H9 (cell line): ENCODE measurements at regions not wholly inside any gene's neighbourhood (a gene's known extent, or its start where the extent isn't known, plus 50 kb on each side); places are given as distances from the start of the nearest gene placed in this dataset.

Experiments used
- DNase-seq: peaks from one replicate; pipeline ENCODE4 v3.0.0-alpha.2; 2017
- H2AFZ ChIP-seq: one replicate; pipeline ENCODE4 v1.6.1; 2013; ENCODE audit warnings: mild to moderate bottlenecking, low read length, control low read depth, moderate library complexity
- H2AK5ac ChIP-seq: 2 replicates; pipeline ENCODE4 v1.6.1; 2013; ENCODE audit warnings: low read length, control low read depth, mixed read lengths; ENCODE audit not compliant: insufficient read length
- H2BK120ac ChIP-seq: one replicate; pipeline ENCODE4 v1.6.1; 2013; ENCODE audit warnings: low read depth, mild to moderate bottlenecking, low read length, control low read depth, inconsistent platforms; ENCODE audit not compliant: poor library complexity, severe bottlenecking
- H2BK12ac ChIP-seq: 2 replicates; pipeline ENCODE4 v1.6.1; 2013; ENCODE audit warnings: low read length, control low read depth, mixed read lengths, low read depth; ENCODE audit not compliant: insufficient read length
- H2BK15ac ChIP-seq: 2 replicates; pipeline ENCODE4 v1.6.1; 2013; ENCODE audit warnings: low read depth, low read length, control low read depth
- H2BK20ac ChIP-seq: one replicate; pipeline ENCODE4 v1.6.1; 2013; ENCODE audit warnings: low read depth, mild to moderate bottlenecking, low read length, control low read depth, inconsistent platforms; ENCODE audit not compliant: poor library complexity, severe bottlenecking
- H2BK5ac ChIP-seq: 2 replicates; pipeline ENCODE4 v1.6.1; 2013; ENCODE audit warnings: low read length, control low read depth, mixed read lengths; ENCODE audit not compliant: insufficient read length
- H3K14ac ChIP-seq: 2 replicates; pipeline ENCODE4 v1.6.1; 2013; ENCODE audit warnings: low read length, control low read depth; ENCODE audit not compliant: insufficient read depth
- H3K18ac ChIP-seq: 2 replicates; pipeline ENCODE4 v1.6.1; 2013; ENCODE audit warnings: low read depth, mild to moderate bottlenecking, mixed read lengths, low read length, control low read depth; ENCODE audit not compliant: insufficient read length
- H3K23ac ChIP-seq: 2 replicates; pipeline ENCODE4 v1.6.1; 2013; ENCODE audit warnings: low read length, control low read depth, mixed read lengths, low read depth; ENCODE audit not compliant: insufficient read length
- H3K23me2 ChIP-seq: 2 replicates; pipeline ENCODE4 v1.6.1; 2013; ENCODE audit warnings: low read depth, mild to moderate bottlenecking, mixed read lengths, low read length, control low read depth; ENCODE audit not compliant: insufficient read length, poor library complexity, severe bottlenecking
- H3K27ac ChIP-seq: 2 replicates; pipeline ENCODE4 v1.5.1; 2013; ENCODE audit warnings: low read length, control low read depth, mixed read lengths, low read depth; ENCODE audit not compliant: insufficient read length
- H3K27me3 ChIP-seq: 2 replicates; pipeline ENCODE4 v1.6.1; 2013; ENCODE audit warnings: low read length, control low read depth, inconsistent platforms; ENCODE audit not compliant: insufficient read depth
- H3K4ac ChIP-seq: 2 replicates; pipeline ENCODE4 v1.6.1; 2013; ENCODE audit warnings: low read depth, mild to moderate bottlenecking, control low read depth, inconsistent platforms, low read length, moderate library complexity
- H3K4me1 ChIP-seq: 2 replicates; pipeline ENCODE4 v1.6.1; 2013; ENCODE audit warnings: low read length, control low read depth, inconsistent platforms; ENCODE audit not compliant: insufficient read depth
- H3K4me2 ChIP-seq: 2 replicates; pipeline ENCODE4 v1.6.1; 2013; ENCODE audit warnings: low read length, control low read depth, mixed read lengths; ENCODE audit not compliant: insufficient read length, insufficient read depth
- H3K56ac ChIP-seq: 2 replicates; pipeline ENCODE4 v1.6.1; 2013; ENCODE audit warnings: low read depth, mild to moderate bottlenecking, mixed read lengths, low read length, control low read depth; ENCODE audit not compliant: insufficient read length
- H3K79me1 ChIP-seq: 2 replicates; pipeline ENCODE4 v1.6.1; 2013; ENCODE audit warnings: low read depth, mild to moderate bottlenecking, moderate library complexity, low read length, control low read depth, inconsistent platforms; ENCODE audit not compliant: insufficient read depth, poor library complexity, severe bottlenecking
- H3K79me2 ChIP-seq: 2 replicates; pipeline ENCODE4 v1.6.1; 2013; ENCODE audit warnings: low read length, control low read depth, inconsistent platforms; ENCODE audit not compliant: insufficient read depth
- H3K9ac ChIP-seq: 2 replicates; pipeline ENCODE4 v1.6.1; 2013; ENCODE audit warnings: low read length, control low read depth, mixed read lengths; ENCODE audit not compliant: insufficient read length; ENCODE audit errors: extremely low read depth
- H3K9me3 ChIP-seq: one replicate; pipeline ENCODE4 v1.6.1; 2013; ENCODE audit warnings: low read depth, low read length, inconsistent platforms; ENCODE audit not compliant: control insufficient read depth
- H3T11ph ChIP-seq: one replicate; pipeline ENCODE4 v1.6.1; 2013; ENCODE audit warnings: mild to moderate bottlenecking, low read length, control low read depth, inconsistent platforms
- H4K20me1 ChIP-seq: one replicate; pipeline ENCODE4 v1.6.1; 2013; ENCODE audit not compliant: control insufficient read depth, insufficient read length, insufficient read depth
- H4K5ac ChIP-seq: 2 replicates; pipeline ENCODE4 v1.6.1; 2013; ENCODE audit warnings: low read depth, mild to moderate bottlenecking, mixed read lengths, low read length, control low read depth; ENCODE audit not compliant: insufficient read length
- H4K8ac ChIP-seq: replicated peaks from 2 replicates; pipeline ENCODE4 v1.6.1; 2013; ENCODE audit warnings: low read length, control low read depth, mixed read lengths, low read depth; ENCODE audit not compliant: insufficient read length
- H4K91ac ChIP-seq: 2 replicates; pipeline ENCODE4 v1.6.1; 2013; ENCODE audit warnings: low read depth, mild to moderate bottlenecking, moderate library complexity, mixed read lengths, low read length, control low read depth; ENCODE audit not compliant: insufficient read length
- H3K27ac Mint-ChIP-seq, 3 experiments: 2 replicates in 2 of 3; 3 replicates in 1 of 3; pipeline ENCODE4 v1.8.0; 2020 to 2021; ENCODE audit warnings: mixed read lengths in 3 of 3, mild to moderate bottlenecking in 1 of 3, moderate library complexity in 1 of 3
- H3K27me3 Mint-ChIP-seq: 2 replicates; pipeline ENCODE4 v1.8.0; 2021; ENCODE audit warnings: low read depth, mild to moderate bottlenecking, moderate library complexity, mixed read lengths
- H3K36me3 Mint-ChIP-seq, 3 experiments: 2 replicates in 2 of 3; 3 replicates in 1 of 3; pipeline ENCODE4 v1.8.0; 2020 to 2021; ENCODE audit warnings: low read depth in 3 of 3, mixed read lengths in 3 of 3; ENCODE audit not compliant: insufficient read depth in 1 of 3
- H3K4me1 Mint-ChIP-seq, 2 experiments: 2 replicates each; pipeline ENCODE4 v1.8.0; 2020; ENCODE audit warnings: mixed read lengths in 2 of 2
- H3K4me3 Mint-ChIP-seq, 2 experiments: 2 replicates in 1 of 2; 3 replicates in 1 of 2; pipeline ENCODE4 v1.8.0; 2020 to 2021; ENCODE audit warnings: mild to moderate bottlenecking in 2 of 2, mixed read lengths in 2 of 2, moderate library complexity in 1 of 2
- H3K9me3 Mint-ChIP-seq, 2 experiments: 2 replicates in 1 of 2; 3 replicates in 1 of 2; pipeline ENCODE4 v1.8.0; 2020; ENCODE audit warnings: mild to moderate bottlenecking in 2 of 2, mixed read lengths in 2 of 2, moderate library complexity in 1 of 2
- WGBS: extraction: QIAGEN DNeasy Blood & Tissue Kit; methylation state at CpG from one replicate; pipeline ENCODE4 v1.1.7; 2013; ENCODE audit warnings: missing lambda C conversion rate, low lambda C conversion rate, mixed read lengths; ENCODE audit not compliant: insufficient read length; ENCODE audit errors: extremely low coverage; 5-methylcytosine and 5-hydroxymethylcytosine counted together
- TF ChIP-seq, protein P1 (sequence below): fragments of 200-600 bp; sonication (generic); conservative IDR thresholded peaks from 3 replicates; pipeline ENCODE4 v1.8.0; 2021; ENCODE audit warnings: antibody characterized with exemption, mild to moderate bottlenecking

DNA sequence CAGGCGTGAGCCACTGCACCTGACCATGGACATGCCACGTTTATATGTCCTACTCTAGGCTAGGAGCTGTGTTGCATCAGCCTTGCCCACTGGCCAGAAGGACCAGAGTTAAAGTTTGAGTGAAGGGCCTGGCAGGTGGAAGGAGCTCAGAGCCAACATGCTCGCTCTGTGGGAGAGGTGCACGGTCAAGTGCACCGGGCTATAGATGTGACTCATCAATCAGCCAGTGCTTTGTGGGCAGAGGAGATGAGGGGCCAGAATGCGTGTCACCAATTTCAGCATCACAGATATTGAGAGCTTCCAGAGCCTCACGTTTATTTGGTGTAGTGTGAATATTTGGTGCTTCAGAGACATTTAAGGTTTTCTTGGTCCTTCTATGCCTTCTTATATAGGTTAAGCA lies 137.3 kb upstream of the KBTBD8 start:
- H3K9me3 Mint-ChIP-seq = peaks cover 0 to 3% of the 10 kb centered on the region in 2 experiments; a peak in 2 of 5 replicates

More for the DNA sequence above, 137.3 kb upstream of the KBTBD8 start:
- Histone ChIP-seq H3K56ac (no peak overlapping the region), H2BK5ac (no peak overlapping the region), H3K9me3 (no peaks in the 10 kb centered on the region), H4K91ac (no peak overlapping the region), H3T11ph (no peak overlapping the region), H4K20me1 (no peaks in the 10 kb centered on the region), H2AK5ac (no peak overlapping the region), H4K5ac (no peak overlapping the region), H3K4ac (no peak overlapping the region), H3K27me3 (no peaks in the 10 kb centered on the region), H3K79me1 (no peaks in the 10 kb centered on the region), H3K14ac (no peak overlapping the region), H2BK20ac (no peak overlapping the region), H3K23me2 (no peaks in the 10 kb centered on the region), H3K18ac (no peak overlapping the region), H2AFZ (no peak overlapping the region), H3K79me2 (no peaks in the 10 kb centered on the region), H4K8ac (no peak overlapping the region), H2BK120ac (no peak overlapping the region), H3K4me2 (no peak overlapping the region), H3K9ac (no peak overlapping the region), H3K27ac (no peak overlapping the region), H3K23ac (no peak overlapping the region), H2BK15ac (no peak overlapping the region), H2BK12ac (no peak overlapping the region), H3K4me1 (no peaks in the 10 kb centered on the region)
- TF ChIP-seq, protein P1, sequence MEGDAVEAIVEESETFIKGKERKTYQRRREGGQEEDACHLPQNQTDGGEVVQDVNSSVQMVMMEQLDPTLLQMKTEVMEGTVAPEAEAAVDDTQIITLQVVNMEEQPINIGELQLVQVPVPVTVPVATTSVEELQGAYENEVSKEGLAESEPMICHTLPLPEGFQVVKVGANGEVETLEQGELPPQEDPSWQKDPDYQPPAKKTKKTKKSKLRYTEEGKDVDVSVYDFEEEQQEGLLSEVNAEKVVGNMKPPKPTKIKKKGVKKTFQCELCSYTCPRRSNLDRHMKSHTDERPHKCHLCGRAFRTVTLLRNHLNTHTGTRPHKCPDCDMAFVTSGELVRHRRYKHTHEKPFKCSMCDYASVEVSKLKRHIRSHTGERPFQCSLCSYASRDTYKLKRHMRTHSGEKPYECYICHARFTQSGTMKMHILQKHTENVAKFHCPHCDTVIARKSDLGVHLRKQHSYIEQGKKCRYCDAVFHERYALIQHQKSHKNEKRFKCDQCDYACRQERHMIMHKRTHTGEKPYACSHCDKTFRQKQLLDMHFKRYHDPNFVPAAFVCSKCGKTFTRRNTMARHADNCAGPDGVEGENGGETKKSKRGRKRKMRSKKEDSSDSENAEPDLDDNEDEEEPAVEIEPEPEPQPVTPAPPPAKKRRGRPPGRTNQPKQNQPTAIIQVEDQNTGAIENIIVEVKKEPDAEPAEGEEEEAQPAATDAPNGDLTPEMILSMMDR = no peak
- DNase-seq = no peak
- no peak overlapping the region for H3K27ac Mint-ChIP-seq
- peaks cover 7% of the 10 kb centered on the region for H3K27me3 Mint-ChIP-seq
- WGBS = no CpG with 5 or more reads among the region's 7 CpGs
- H3K4me3 Mint-ChIP-seq = no peak overlapping the region
- H3K36me3 Mint-ChIP-seq = no peaks in the 10 kb centered on the region; a peak in 1 of 7 replicates
- H3K4me1 Mint-ChIP-seq = peaks cover 11 to 12% of the 10 kb centered on the region in 2 experiments
